Hepatocyte (in vitro differentiated cells): ENCODE measurements at regions not wholly inside any gene's neighbourhood (a gene's known extent, or its start where the extent isn't known, plus 50 kb on each side); places are given as distances from the start of the nearest gene placed in this dataset.

Experiments
- DNase-seq: peaks from one replicate; pipeline ENCODE4 v3.0.0-alpha.2; 2016; ENCODE audit warnings: low spot score
- H2AFZ ChIP-seq: fragments of 200-600 bp; sonication (generic); 2 replicates; pipeline ENCODE4 v1.6.0; 2016; ENCODE audit warnings: antibody characterized with exemption, mild to moderate bottlenecking
- H3K27ac ChIP-seq: fragments of 200-600 bp; sonication (generic); 2 replicates; pipeline ENCODE4 v1.5.1; 2016; ENCODE audit warnings: mild to moderate bottlenecking
- H3K27me3 ChIP-seq: fragments of 200-600 bp; sonication (generic); 2 replicates; pipeline ENCODE4 v1.6.1; 2016
- H3K36me3 ChIP-seq: fragments of 200-600 bp; sonication (generic); replicated peaks from 2 replicates; pipeline ENCODE4 v1.5.1; 2016; ENCODE audit warnings: low read depth; ENCODE audit not compliant: insufficient read depth
- H3K4me1 ChIP-seq: fragments of 200-600 bp; sonication (generic); 2 replicates; pipeline ENCODE4 v1.5.1; 2016; ENCODE audit warnings: mild to moderate bottlenecking, moderate library complexity; ENCODE audit not compliant: insufficient read depth
- H3K4me2 ChIP-seq: fragments of 200-600 bp; sonication (generic); 2 replicates; pipeline ENCODE4 v1.6.0; 2016
- H3K4me3 ChIP-seq: fragments of 200-600 bp; sonication (generic); 2 replicates; pipeline ENCODE4 v1.5.1; 2016; ENCODE audit warnings: mild to moderate bottlenecking
- H3K79me2 ChIP-seq: fragments of 200-600 bp; sonication (generic); 2 replicates; pipeline ENCODE4 v1.6.0; 2017; ENCODE audit warnings: mild to moderate bottlenecking
- H3K9me2 ChIP-seq: fragments of 200-600 bp; sonication (generic); replicated peaks from 2 replicates; pipeline ENCODE4 v1.6.0; 2017; ENCODE audit warnings: mild to moderate bottlenecking; ENCODE audit not compliant: insufficient read depth
- H3K9me3 ChIP-seq: fragments of 200-600 bp; sonication (generic); 2 replicates; pipeline ENCODE4 v1.5.1; 2016; ENCODE audit warnings: low read depth, mild to moderate bottlenecking
- H4K20me1 ChIP-seq: fragments of 200-600 bp; sonication (generic); 2 replicates; pipeline ENCODE4 v1.6.0; 2016; ENCODE audit warnings: mild to moderate bottlenecking; ENCODE audit not compliant: insufficient read depth, poor library complexity, severe bottlenecking
- CTCF ChIP-seq: fragments of 200-600 bp; sonication (generic); IDR thresholded peaks from 2 replicates; pipeline ENCODE4 v1.5.1; 2016; ENCODE audit warnings: antibody characterized with exemption, mild to moderate bottlenecking; ENCODE audit not compliant: poor library complexity
- EZH2 ChIP-seq: fragments of 200-600 bp; sonication (generic); IDR thresholded peaks from 2 replicates; pipeline ENCODE4 v1.6.1; 2016; ENCODE audit warnings: antibody characterized with exemption, mild to moderate bottlenecking, borderline replicate concordance
- EZH2phosphoT487 ChIP-seq: fragments of 200-600 bp; sonication (generic); IDR thresholded peaks from one replicate; pipeline ENCODE4 v1.6.1; 2018; ENCODE audit warnings: antibody characterized with exemption, mild to moderate bottlenecking, low read depth, moderate library complexity; ENCODE audit not compliant: unreplicated experiment, severe bottlenecking
- WGBS: methylation state at CpG from one replicate; pipeline ENCODE4 v1.1.6; 2016; ENCODE audit warnings: low lambda C conversion rate; ENCODE audit errors: missing lambda C conversion rate; 5-methylcytosine and 5-hydroxymethylcytosine counted together

GRCh38 chr2:60380411-60380810 is 173.0 kb downstream of the BCL11A start:
- Histone ChIP-seq H3K4me1 (peaks cover 7% of the 10 kb centered on the region), H4K20me1 (no peaks in the 10 kb centered on the region), H3K9me3 (no peaks in the 10 kb centered on the region), H3K9me2 (no peaks in the 10 kb centered on the region), H3K4me3 (no peak overlapping the region), H2AFZ (no peak overlapping the region), H3K36me3 (no peaks in the 10 kb centered on the region), H3K79me2 (no peaks in the 10 kb centered on the region), H3K27me3 (no peaks in the 10 kb centered on the region), H3K27ac (no peak overlapping the region), H3K4me2 (no peak overlapping the region)
- TF ChIP-seq CTCF (no peak), EZH2 (no peak), EZH2phosphoT487 (no peak)
- no peak for DNase-seq
- 81% methylated on average over 2 of the region's 2 CpGs for WGBS

GRCh38 chr2:60379684-60380083 is 173.8 kb downstream of the BCL11A start:
- Histone ChIP-seq H3K27me3 (no peaks in the 10 kb centered on the region), H4K20me1 (no peaks in the 10 kb centered on the region), H3K4me2 (no peak overlapping the region), H3K79me2 (no peaks in the 10 kb centered on the region), H3K36me3 (no peaks in the 10 kb centered on the region), H3K4me3 (no peak overlapping the region), H3K4me1 (peaks cover 7% of the 10 kb centered on the region), H3K9me3 (no peaks in the 10 kb centered on the region), H3K9me2 (no peaks in the 10 kb centered on the region), H2AFZ (no peak overlapping the region), H3K27ac (no peak overlapping the region)
- no peak for DNase-seq
- WGBS: 96% methylated on average over 2 of the region's 2 CpGs
- no peak for TF ChIP-seq CTCF

- H3K9me2 ChIP-seq: no peaks in the 10 kb centered on the region
- no peak overlapping the region for H2AFZ ChIP-seq
- no peaks in the 10 kb centered on the region for H3K79me2 ChIP-seq
- H3K27me3 ChIP-seq: no peaks in the 10 kb centered on the region
- H3K4me2 ChIP-seq: no peak overlapping the region
- peaks cover 7% of the 10 kb centered on the region for H3K4me1 ChIP-seq
- no peak for DNase-seq
- TF ChIP-seq CTCF (no peak), EZH2 (no peak)
- H3K27ac ChIP-seq: no peak overlapping the region
- 78% methylated on average over 7 of the region's 7 CpGs for WGBS
- no peaks in the 10 kb centered on the region for H3K9me3 ChIP-seq
- no peaks in the 10 kb centered on the region for H3K36me3 ChIP-seq
- no peaks in the 10 kb centered on the region for H4K20me1 ChIP-seq
- no peak overlapping the region for H3K4me3 ChIP-seq
These were observed 174.2 kb downstream of the BCL11A start for GRCh38 chr2:60379216-60379615.

- H3K27me3 ChIP-seq: no peaks in the 10 kb centered on the region
- 78% methylated on average over 3 of the region's 3 CpGs for WGBS
- TF ChIP-seq EZH2 (no peak), EZH2phosphoT487 (no peak), CTCF (no peak)
- H3K4me3 ChIP-seq: no peak overlapping the region
- no peak for DNase-seq
- no peaks in the 10 kb centered on the region for H3K9me2 ChIP-seq
- peaks cover under 1% of the 10 kb centered on the region for H3K4me1 ChIP-seq
- no peaks in the 10 kb centered on the region for H3K79me2 ChIP-seq
- no peak overlapping the region for H3K4me2 ChIP-seq
- H4K20me1 ChIP-seq: no peaks in the 10 kb centered on the region
- no peaks in the 10 kb centered on the region for H3K9me3 ChIP-seq
- H2AFZ ChIP-seq: no peak overlapping the region
- no peaks in the 10 kb centered on the region for H3K36me3 ChIP-seq
- no peak overlapping the region for H3K27ac ChIP-seq
These were observed 175.6 kb downstream of the BCL11A start for GRCh38 chr2:60377825-60378224.
